Aorta (tissue), 5 donors: ENCODE measurements at regions not wholly inside any gene's neighbourhood (a gene's known extent, or its start where the extent isn't known, plus 50 kb on each side); places are given as distances from the start of the nearest gene placed in this dataset.

Experiments used
- ATAC-seq: fragments of 200-7000 bp; cut with Tn5 transposase; one replicate; pipeline ENCODE4 v1.9.1; 2022; ENCODE audit warnings: moderate library complexity; ENCODE audit not compliant: low FRiP score
- DNase-seq, 2 donors: peaks; one replicate each; pipeline ENCODE4 v3.0.0-alpha.2; 2020
- H3K27ac ChIP-seq, 2 donors: one replicate each; pipeline ENCODE4 v1.5.1; 2013; ENCODE audit warnings: low read length in 2 of 2, mild to moderate bottlenecking in 2 of 2, moderate library complexity in 2 of 2, control low read depth in 1 of 2, inconsistent platforms in 1 of 2, low read depth in 1 of 2
- H3K27me3 ChIP-seq, 2 donors: one replicate each; pipeline ENCODE4 v1.6.1; 2013; ENCODE audit warnings: control low read depth in 1 of 2, low read length in 1 of 2, mild to moderate bottlenecking in 1 of 2, moderate library complexity in 1 of 2; ENCODE audit not compliant: insufficient read depth in 2 of 2, control insufficient read depth in 1 of 2
- H3K36me3 ChIP-seq, 2 donors: one replicate each; pipeline ENCODE4 v1.6.1; 2013; ENCODE audit warnings: control low read depth in 1 of 2, low read length in 1 of 2, mild to moderate bottlenecking in 1 of 2; ENCODE audit not compliant: insufficient read depth in 2 of 2, control insufficient read depth in 1 of 2
- H3K4me1 ChIP-seq, 2 donors: one replicate each; pipeline ENCODE4 v1.6.1; 2013; ENCODE audit warnings: low read length in 2 of 2, control low read depth in 1 of 2, mild to moderate bottlenecking in 1 of 2, moderate library complexity in 1 of 2; ENCODE audit not compliant: insufficient read depth in 2 of 2, control insufficient read depth in 1 of 2
- H3K4me3 ChIP-seq, 2 donors: one replicate each; pipeline ENCODE4 v1.5.1; 2013; ENCODE audit warnings: low read length in 2 of 2, control low read depth in 1 of 2, mild to moderate bottlenecking in 1 of 2
- H3K9me3 ChIP-seq: one replicate; pipeline ENCODE4 v1.6.1; 2013; ENCODE audit warnings: mild to moderate bottlenecking, low read length; ENCODE audit not compliant: control insufficient read depth
- WGBS, 2 donors: extraction: QIAGEN DNeasy Blood & Tissue Kit; methylation state at CpG; one replicate each; pipeline ENCODE4 v1.1.7; 2013; 5-methylcytosine and 5-hydroxymethylcytosine counted together
- intact Hi-C, 2 donors: fragments of 100-400 bp; cut with DNase I; formaldehyde crosslinking; loops; one replicate each; pipeline versions ENCODE4 v1.14.2 to v1.15.0; 2022
- donor health status: healthy with polysubstance abuse.
- donor health status: Bipolar disorder and iron deficiency.
- donor health status: DM: no; HTN: no; CAD: no.
- donor health status: DM: no; HTN: no; CAD: no.
- donor health status: DM: yes; HTN: yes; CAD: no.

- no peaks in the 10 kb centered on the region for H3K36me3 ChIP-seq
- intact Hi-C loops, result loop anchor here in 1 of 2 donors (10.0 kb wide), 1 partner anchor 96 kb away; no protein-coding TSS in a partner anchor
- H3K9me3 ChIP-seq, result no peaks in the 10 kb centered on the region
- no peak overlapping the region for H3K4me3 ChIP-seq
- WGBS, 2 donors, result 61 to 63% methylated on average over 2 of the region's 2 CpGs
- H3K27me3 ChIP-seq, result no peaks in the 10 kb centered on the region
- H3K27ac ChIP-seq, result no peak overlapping the region
- no peaks in the 10 kb centered on the region for H3K4me1 ChIP-seq
- no peak for DNase-seq
- ATAC-seq, result no peak
These were observed 804.7 kb upstream of the PIK3C3 start for GRCh38 chr18:41150316-41150715.

- no peaks in the 10 kb centered on the region for H3K27me3 ChIP-seq
- no peaks in the 10 kb centered on the region for H3K4me1 ChIP-seq
- 48 to 51% methylated on average over 1 of the region's 1 CpG for WGBS, 2 donors
- no peaks in the 10 kb centered on the region for H3K9me3 ChIP-seq
- no peak for DNase-seq
- no peak for ATAC-seq
- intact Hi-C loops, result no loop called here
- no peak overlapping the region for H3K27ac ChIP-seq
- no peak overlapping the region for H3K4me3 ChIP-seq
- no peaks in the 10 kb centered on the region for H3K36me3 ChIP-seq
These were observed 808.7 kb upstream of the PIK3C3 start for GRCh38 chr18:41146301-41146700.

- DNase-seq (no peak), ATAC-seq (no peak)
- Histone ChIP-seq H3K4me1 (no peaks in the 10 kb centered on the region), H3K27me3 (no peaks in the 10 kb centered on the region), H3K4me3 (no peak overlapping the region), H3K27ac (no peak overlapping the region), H3K9me3 (no peaks in the 10 kb centered on the region), H3K36me3 (no peaks in the 10 kb centered on the region)
- intact Hi-C loops, result no loop called here
These were observed 809.5 kb upstream of the PIK3C3 start for GRCh38 chr18:41145516-41145915.

GRCh38 chr18:41144441-41144840, 810.6 kb upstream of the PIK3C3 start:
- H3K4me3 ChIP-seq, result no peak overlapping the region
- H3K4me1 ChIP-seq, result no peaks in the 10 kb centered on the region
- intact Hi-C loops, result no loop called here
- DNase-seq, result no peak
- no peaks in the 10 kb centered on the region for H3K9me3 ChIP-seq
- no peaks in the 10 kb centered on the region for H3K36me3 ChIP-seq
- H3K27ac ChIP-seq, result no peak overlapping the region
- no peaks in the 10 kb centered on the region for H3K27me3 ChIP-seq
- no peak for ATAC-seq
- 90 to 94% methylated on average over 1 of the region's 1 CpG for WGBS, 2 donors

- WGBS, 2 donors, result 81 to 83% methylated on average over 3 of the region's 3 CpGs
- H3K36me3 ChIP-seq, result no peaks in the 10 kb centered on the region
- H3K27me3 ChIP-seq, result no peaks in the 10 kb centered on the region
- ATAC-seq (no peak), DNase-seq (no peak)
- H3K4me3 ChIP-seq, result no peak overlapping the region
- H3K4me1 ChIP-seq, result no peaks in the 10 kb centered on the region
- intact Hi-C loops, result no loop called here
- no peak overlapping the region for H3K27ac ChIP-seq
- no peaks in the 10 kb centered on the region for H3K9me3 ChIP-seq
These were observed 814.5 kb upstream of the PIK3C3 start for GRCh38 chr18:41140506-41140905.

GRCh38 chr18:41135146-41135545, 819.9 kb upstream of the PIK3C3 start:
- H3K27ac ChIP-seq, result no peak overlapping the region
- H3K4me1 ChIP-seq, result no peaks in the 10 kb centered on the region
- no peak overlapping the region for H3K4me3 ChIP-seq
- H3K36me3 ChIP-seq, result no peaks in the 10 kb centered on the region
- intact Hi-C loops, result no loop called here
- ATAC-seq (no peak), DNase-seq (no peak)
- WGBS, 2 donors, result 79 to 83% methylated on average over 1 of the region's 1 CpG
- H3K27me3 ChIP-seq, result no peaks in the 10 kb centered on the region
- H3K9me3 ChIP-seq, result no peaks in the 10 kb centered on the region

- H3K36me3 ChIP-seq, result no peaks in the 10 kb centered on the region
- intact Hi-C loops, result no loop called here
- no peak overlapping the region for H3K27ac ChIP-seq
- no peaks in the 10 kb centered on the region for H3K9me3 ChIP-seq
- no peaks in the 10 kb centered on the region for H3K4me1 ChIP-seq
- ATAC-seq, result no peak
- H3K4me3 ChIP-seq, result no peak overlapping the region
- no peak for DNase-seq
- WGBS, 2 donors, result 10 to 16% methylated on average over 4 of the region's 4 CpGs
- no peaks in the 10 kb centered on the region for H3K27me3 ChIP-seq
These were observed 820.6 kb upstream of the PIK3C3 start for GRCh38 chr18:41134426-41134825.

GRCh38 chr18:41131050-41131449, 824.0 kb upstream of the PIK3C3 start:
- no peaks in the 10 kb centered on the region for H3K27me3 ChIP-seq
- H3K4me3 ChIP-seq, result no peak overlapping the region
- H3K36me3 ChIP-seq, result no peaks in the 10 kb centered on the region
- no peak overlapping the region for H3K27ac ChIP-seq
- DNase-seq (no peak), ATAC-seq (no peak)
- H3K9me3 ChIP-seq, result no peaks in the 10 kb centered on the region
- WGBS, 2 donors, result 78 to 79% methylated on average over 2 of the region's 2 CpGs
- H3K4me1 ChIP-seq, result no peaks in the 10 kb centered on the region
- intact Hi-C loops, result no loop called here

- Histone ChIP-seq H3K27ac (no peak overlapping the region), H3K36me3 (no peaks in the 10 kb centered on the region), H3K27me3 (no peaks in the 10 kb centered on the region), H3K4me3 (no peak overlapping the region), H3K9me3 (no peaks in the 10 kb centered on the region), H3K4me1 (no peaks in the 10 kb centered on the region)
- WGBS, 2 donors, result 70 to 78% methylated on average over 3 of the region's 3 CpGs
- no peak for DNase-seq
- intact Hi-C loops, result no loop called here
- no peak for ATAC-seq
These were observed 826.5 kb upstream of the PIK3C3 start for GRCh38 chr18:41128545-41128944.
